Right lobe of liver (tissue), 6 donors: ENCODE measurements at regions not wholly inside any gene's neighbourhood (a gene's known extent, or its start where the extent isn't known, plus 50 kb on each side); places are given as distances from the start of the nearest gene placed in this dataset.
"Not testable (repeated sequence)": the region's sequence is repeated elsewhere in the genome, so short reads cannot be mapped to it uniquely, and the experiment has no call there.

Experiments
- ATAC-seq, 4 donors: fragments of 200-7000 bp; cut with Tn5 transposase; one replicate each; pipeline ENCODE4 v1.9.1; 2020; ENCODE audit warnings: mild to moderate bottlenecking in 4 of 4, moderate library complexity in 4 of 4
- DNase-seq, 3 donors: peaks; one replicate each; pipeline ENCODE4 v3.0.0-alpha.2; 2020
- H3K27ac ChIP-seq, 3 donors: fragments of 200-600 bp; one replicate each; pipeline ENCODE4 v1.8.0; 2022
- H3K27me3 ChIP-seq, 2 donors: fragments of 200-600 bp; one replicate each; pipeline ENCODE4 v1.8.0; 2022
- H3K36me3 ChIP-seq, 4 donors: fragments of 200-600 bp; sonication (generic) in 1 of 4; one replicate each; pipeline versions ENCODE4 v1.5.1 to v1.8.0; 2017 to 2022; ENCODE audit warnings: control low read depth in 1 of 4
- H3K4me1 ChIP-seq, 4 donors: fragments of 200-600 bp; sonication (generic) in 1 of 4; one replicate each; pipeline versions ENCODE4 v1.5.1 to v1.8.0; 2017 to 2022; ENCODE audit warnings: control low read depth in 1 of 4
- H3K4me3 ChIP-seq, 3 donors: fragments of 200-600 bp; one replicate each; pipeline ENCODE4 v1.8.0; 2022
- H3K9me3 ChIP-seq, 4 donors: fragments of 200-600 bp; sonication (generic) in 1 of 4; one replicate each; pipeline versions ENCODE4 v1.5.1 to v1.8.0; 2017 to 2022; ENCODE audit warnings: control low read depth in 1 of 4
- POLR2A ChIP-seq: fragments of 450-650 bp; IDR thresholded peaks from one replicate; pipeline ENCODE4 v1.6.1; 2017; ENCODE audit warnings: antibody characterized with exemption, mild to moderate bottlenecking
- WGBS: methylation state at CpG from one replicate; pipeline ENCODE4 v1.1.6; 2018; ENCODE audit warnings: low coverage, low lambda C conversion rate; ENCODE audit not compliant: insufficient coverage; ENCODE audit errors: missing lambda C conversion rate; 5-methylcytosine and 5-hydroxymethylcytosine counted together
- intact Hi-C, 2 donors: fragments of 100-400 bp; cut with DNase I; formaldehyde crosslinking; loops; one replicate each; pipeline versions ENCODE4 v1.11.2 to v1.14.1; 2022
- TF ChIP-seq, protein P1 (sequence below), 4 donors: fragments of 200-600 bp in 3 of 4; fragments of 450-650 bp in 1 of 4; IDR thresholded peaks; one replicate each; pipeline versions ENCODE4 v1.5.1 to v1.8.0; 2016 to 2022; ENCODE audit warnings: antibody characterized with exemption in 4 of 4, mild to moderate bottlenecking in 2 of 4
- donor health status: DM: no; HTN: yes; CAD: no.
- donor health status: DM: no; HTN: no; CAD: no.
- donor health status: DM: no; HTN: no; CAD: no.
- donor health status: DM: no; HTN: yes; CAD: no.
- donor health status: DM: no; HTN: yes; CAD: no.

DNA sequence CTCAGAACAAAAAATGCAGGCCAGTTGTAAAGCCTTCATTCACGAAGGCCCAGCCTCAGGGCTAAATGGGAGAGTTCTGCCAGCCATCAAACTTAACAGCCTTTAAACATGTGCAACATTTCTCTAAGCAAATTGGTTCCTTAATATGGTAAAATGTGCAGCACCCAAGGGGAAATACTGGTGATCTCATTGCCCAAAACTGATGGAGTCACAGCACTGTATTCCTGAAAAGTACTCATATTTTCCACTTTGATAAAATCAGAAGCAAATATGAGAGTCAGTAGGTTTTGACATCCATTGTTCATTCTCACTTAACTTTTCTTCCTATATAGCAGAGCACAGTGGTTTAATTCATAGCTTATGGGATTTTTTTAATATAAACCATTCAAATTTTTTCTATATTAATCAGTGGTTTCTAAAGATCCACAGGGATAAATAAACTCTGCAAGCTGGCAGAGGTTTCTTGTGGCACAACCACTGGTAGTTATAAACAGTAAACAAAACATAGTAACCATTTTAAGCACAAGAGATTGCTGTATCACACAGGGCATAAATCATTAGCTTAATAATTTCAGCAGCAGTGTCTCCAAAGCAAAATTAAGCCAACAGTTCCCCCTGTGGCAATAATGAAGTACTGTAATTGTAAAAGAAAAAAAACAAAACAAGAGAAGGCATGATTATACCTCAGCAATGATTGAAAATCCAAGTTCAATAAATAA is 106.9 kb upstream of the LYPLAL1 start:
- intact Hi-C loops: no loop called here
- ATAC-seq: peak; percentile 31 to 74 (median 46)

DNA sequence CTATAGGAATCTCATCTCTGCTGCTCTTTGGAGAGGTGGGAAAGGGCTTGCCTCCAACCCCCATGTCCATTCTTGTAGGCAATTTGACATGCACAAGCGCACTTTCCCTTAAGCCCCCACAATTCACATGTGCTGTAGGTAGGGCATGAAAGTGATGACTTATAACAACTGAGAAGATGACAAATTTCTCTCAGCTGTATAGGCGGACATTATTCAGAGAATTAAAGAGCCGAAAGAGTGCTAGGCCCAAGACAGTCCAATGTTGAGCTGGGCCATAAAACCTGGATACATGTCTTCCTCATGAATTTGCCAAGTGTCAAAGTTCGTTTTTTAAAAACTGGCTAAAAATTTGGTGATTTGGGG is 106.3 kb upstream of the LYPLAL1 start:
- 96% methylated on average over 4 of the region's 4 CpGs for WGBS
- H3K9me3 ChIP-seq: no peaks in the 10 kb centered on the region
- H3K4me3 ChIP-seq: no peak overlapping the region
- no peak for TF ChIP-seq POLR2A
- TF ChIP-seq, protein P1, sequence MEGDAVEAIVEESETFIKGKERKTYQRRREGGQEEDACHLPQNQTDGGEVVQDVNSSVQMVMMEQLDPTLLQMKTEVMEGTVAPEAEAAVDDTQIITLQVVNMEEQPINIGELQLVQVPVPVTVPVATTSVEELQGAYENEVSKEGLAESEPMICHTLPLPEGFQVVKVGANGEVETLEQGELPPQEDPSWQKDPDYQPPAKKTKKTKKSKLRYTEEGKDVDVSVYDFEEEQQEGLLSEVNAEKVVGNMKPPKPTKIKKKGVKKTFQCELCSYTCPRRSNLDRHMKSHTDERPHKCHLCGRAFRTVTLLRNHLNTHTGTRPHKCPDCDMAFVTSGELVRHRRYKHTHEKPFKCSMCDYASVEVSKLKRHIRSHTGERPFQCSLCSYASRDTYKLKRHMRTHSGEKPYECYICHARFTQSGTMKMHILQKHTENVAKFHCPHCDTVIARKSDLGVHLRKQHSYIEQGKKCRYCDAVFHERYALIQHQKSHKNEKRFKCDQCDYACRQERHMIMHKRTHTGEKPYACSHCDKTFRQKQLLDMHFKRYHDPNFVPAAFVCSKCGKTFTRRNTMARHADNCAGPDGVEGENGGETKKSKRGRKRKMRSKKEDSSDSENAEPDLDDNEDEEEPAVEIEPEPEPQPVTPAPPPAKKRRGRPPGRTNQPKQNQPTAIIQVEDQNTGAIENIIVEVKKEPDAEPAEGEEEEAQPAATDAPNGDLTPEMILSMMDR (IDR thresholded peaks at IDR 0.05): no peak
- H3K4me1 ChIP-seq: no peaks in the 10 kb centered on the region
- no peak for ATAC-seq
- no peak for DNase-seq
- intact Hi-C loops: no loop called here
- H3K36me3 ChIP-seq: no peaks in the 10 kb centered on the region
- H3K27me3 ChIP-seq: no peaks in the 10 kb centered on the region
- H3K27ac ChIP-seq: no peak overlapping the region

More for the DNA sequence above, 106.9 kb upstream of the LYPLAL1 start:
- H3K27me3 ChIP-seq: no peaks in the 10 kb centered on the region
- H3K27ac ChIP-seq: no peak overlapping the region
- DNase-seq: no peak
- no peaks in the 10 kb centered on the region for H3K4me1 ChIP-seq
- H3K36me3 ChIP-seq: no peaks in the 10 kb centered on the region
- no peak for TF ChIP-seq POLR2A
- TF ChIP-seq, protein P1 (IDR thresholded peaks at IDR 0.05): peak; percentile 42 to 49 (median 44)
- no peaks in the 10 kb centered on the region for H3K9me3 ChIP-seq
- WGBS: 67% methylated on average over 1 of the region's 1 CpG
- no peak overlapping the region for H3K4me3 ChIP-seq

DNA sequence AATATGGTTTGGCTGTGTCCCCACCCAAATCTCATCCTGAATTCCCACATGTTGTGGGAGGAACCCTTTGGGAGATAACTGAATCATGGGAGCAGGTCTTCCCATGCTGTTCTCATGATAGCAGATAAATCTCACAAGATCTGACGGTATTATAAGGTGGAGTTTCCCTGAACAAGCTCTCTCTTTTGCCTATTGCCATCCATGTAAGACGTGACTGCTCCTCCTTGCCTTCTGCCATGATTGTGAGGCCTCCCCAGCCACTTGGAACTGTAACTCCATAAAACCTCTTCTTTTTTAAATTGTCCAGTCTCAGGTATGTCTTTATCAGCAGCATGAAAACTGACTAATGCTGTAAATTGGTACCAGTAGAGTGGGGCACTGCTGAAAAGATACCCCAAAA is 103.3 kb upstream of the LYPLAL1 start:
- DNase-seq, H3K36me3 ChIP-seq, H3K27ac ChIP-seq, ATAC-seq, H3K9me3 ChIP-seq, intact Hi-C loops, H3K27me3 ChIP-seq, H3K4me3 ChIP-seq: not testable (repeated sequence)
- H3K4me1 ChIP-seq: peaks cover 0 to 11% (median 4%) of the 10 kb centered on the region in 4 donors
- 62% methylated on average over 2 of the region's 2 CpGs for WGBS

DNA sequence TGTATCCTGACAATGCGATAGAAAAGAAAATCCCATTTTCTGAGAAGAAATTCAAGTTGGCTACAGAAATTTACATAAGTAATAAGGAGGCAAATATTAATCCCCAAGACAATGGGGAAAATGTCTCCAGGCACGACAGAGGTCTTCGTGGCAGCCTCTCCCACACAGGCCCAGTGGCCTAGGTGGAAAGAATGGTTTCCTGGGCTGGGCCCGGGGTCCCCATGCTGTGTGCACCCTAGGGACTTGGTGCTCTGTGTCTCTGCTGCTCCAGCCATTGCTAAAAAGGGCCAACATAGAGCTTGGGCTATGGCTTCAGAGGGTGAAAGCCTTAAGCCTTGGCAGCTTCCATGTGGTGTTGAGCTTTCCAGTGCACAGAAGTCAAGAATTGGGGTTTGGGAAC is 102.5 kb upstream of the LYPLAL1 start:
- TF ChIP-seq POLR2A: no peak
- TF ChIP-seq, protein P1 (IDR thresholded peaks at IDR 0.05): no peak
- Histone ChIP-seq H3K27ac (no peak overlapping the region), H3K9me3 (no peaks in the 10 kb centered on the region), H3K4me1 (peaks cover 0 to 19% (median 8%) of the 10 kb centered on the region in 4 donors), H3K36me3 (no peaks in the 10 kb centered on the region), H3K27me3 (no peaks in the 10 kb centered on the region), H3K4me3 (no peak overlapping the region)
- DNase-seq (no peak), ATAC-seq (no peak)
- 92% methylated on average over 2 of the region's 4 CpGs for WGBS
- intact Hi-C loops: no loop called here

DNA sequence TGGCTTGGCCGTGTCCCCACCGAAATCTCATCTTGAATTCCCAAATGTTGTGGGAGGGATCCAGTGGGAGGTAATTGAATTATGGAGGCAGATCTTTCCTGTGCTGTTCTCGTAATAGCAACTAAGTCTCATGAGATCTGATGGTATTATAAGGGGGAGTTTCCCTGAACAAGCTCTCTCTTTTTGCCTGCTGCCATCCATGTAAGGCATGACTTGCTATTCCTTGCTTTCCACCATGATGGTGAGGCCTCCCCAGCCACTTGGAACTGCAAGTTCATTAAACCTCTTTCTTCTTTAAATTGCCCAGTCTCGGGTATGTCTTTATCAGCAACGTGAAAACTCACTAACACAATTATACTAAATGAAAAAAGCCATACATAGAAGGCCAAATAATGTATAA is 101.3 kb upstream of the LYPLAL1 start:
- DNase-seq (no peak), ATAC-seq (no peak)
- Histone ChIP-seq H3K27ac (no peak overlapping the region), H3K9me3 (no peaks in the 10 kb centered on the region), H3K36me3 (no peaks in the 10 kb centered on the region), H3K4me1 (peaks cover 0 to 30% (median 13%) of the 10 kb centered on the region in 4 donors), H3K27me3 (no peaks in the 10 kb centered on the region), H3K4me3 (no peak overlapping the region)
- TF ChIP-seq, protein P1 (IDR thresholded peaks at IDR 0.05): no peak
- TF ChIP-seq POLR2A: no peak
- intact Hi-C loops: no loop called here
- WGBS: 80% methylated on average over 5 of the region's 5 CpGs
